NOMO-1 (cell line): ENCODE measurements at regions not wholly inside any gene's neighbourhood (a gene's known extent, or its start where the extent isn't known, plus 50 kb on each side); places are given as distances from the start of the nearest gene placed in this dataset.

Experiments
- DNase-seq, 2 experiments: peaks; one replicate each; lab custom pipeline; 2025; ENCODE audit not compliant: unreplicated experiment in 2 of 2; lab: John Stamatoyannopoulos, UW

- no peak for DNase-seq
Measured at GRCh38 chr6:106773996-106774629, 144.7 kb downstream of the QRSL1 start.

GRCh38 chr6:106773522-106773921 lies 144.1 kb downstream of the QRSL1 start:
- no peak for DNase-seq

DNA sequence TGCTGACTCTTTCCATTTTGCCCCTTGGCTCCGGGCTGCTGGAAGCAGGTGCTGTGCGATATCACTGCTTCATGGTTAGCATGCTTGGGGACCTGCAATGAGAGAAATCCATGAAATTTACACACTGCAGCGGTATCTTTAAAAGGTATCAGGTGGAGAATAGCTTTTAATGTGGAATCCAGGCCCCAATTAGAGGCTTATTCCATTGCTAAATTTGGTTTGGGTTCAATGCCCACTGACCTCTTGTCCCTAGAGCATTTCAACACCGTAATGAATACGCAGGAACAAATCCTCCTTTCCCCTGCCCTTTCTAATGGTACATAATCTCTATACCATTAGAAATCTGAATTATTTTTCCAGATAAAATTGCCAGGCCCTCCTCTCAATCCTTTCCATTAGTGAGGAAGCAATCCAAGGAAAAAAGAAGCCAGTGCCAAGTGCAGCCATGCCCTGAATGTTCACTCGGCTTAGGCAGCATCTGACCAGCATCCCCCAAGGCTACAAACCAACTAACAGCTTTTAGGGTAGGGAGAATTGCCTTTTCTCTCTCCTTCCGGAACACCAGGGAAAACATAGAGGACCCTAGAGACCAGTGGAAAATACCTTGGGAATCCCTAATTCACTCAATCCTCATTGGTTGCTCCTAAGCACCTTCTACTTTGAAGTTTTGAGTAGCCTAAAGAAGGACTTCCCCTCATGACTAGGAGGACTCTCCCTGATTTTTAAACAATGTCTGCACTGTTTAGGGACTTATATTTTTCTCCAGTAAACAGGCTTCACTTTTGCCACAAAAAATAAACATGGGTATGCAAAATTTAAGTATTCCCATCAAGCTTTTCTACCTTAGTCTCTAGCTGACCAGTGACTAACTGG lies 143.1 kb downstream of the QRSL1 start:
- DNase-seq, result no peak

DNA sequence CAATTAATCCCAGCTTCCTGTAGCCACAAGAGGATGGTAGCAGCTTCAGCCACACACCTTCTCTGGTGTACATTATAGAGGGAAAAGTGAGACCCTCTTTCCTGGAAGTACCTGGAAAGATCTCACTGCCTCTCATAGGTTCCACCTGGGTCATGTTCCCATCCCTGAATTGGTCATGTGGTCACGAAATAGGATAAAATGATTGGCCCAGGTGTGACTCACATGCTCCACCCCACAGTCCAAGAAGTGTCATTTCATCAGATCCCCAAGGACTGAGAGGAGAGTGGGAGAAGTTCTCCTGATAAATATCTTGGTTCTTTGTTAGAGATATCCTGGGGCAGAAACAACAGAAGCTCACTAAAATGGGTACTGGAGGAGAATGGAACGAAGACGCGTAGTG lies 142.4 kb downstream of the QRSL1 start:
- no peak for DNase-seq

- DNase-seq, result no peak
Measured at GRCh38 chr6:106770663-106771062, 141.3 kb downstream of the QRSL1 start.

GRCh38 chr6:106770081-106770480 lies 140.7 kb downstream of the QRSL1 start:
- DNase-seq, result no peak

- no peak for DNase-seq
Measured at GRCh38 chr6:106767271-106767670, 137.9 kb downstream of the QRSL1 start.

DNA sequence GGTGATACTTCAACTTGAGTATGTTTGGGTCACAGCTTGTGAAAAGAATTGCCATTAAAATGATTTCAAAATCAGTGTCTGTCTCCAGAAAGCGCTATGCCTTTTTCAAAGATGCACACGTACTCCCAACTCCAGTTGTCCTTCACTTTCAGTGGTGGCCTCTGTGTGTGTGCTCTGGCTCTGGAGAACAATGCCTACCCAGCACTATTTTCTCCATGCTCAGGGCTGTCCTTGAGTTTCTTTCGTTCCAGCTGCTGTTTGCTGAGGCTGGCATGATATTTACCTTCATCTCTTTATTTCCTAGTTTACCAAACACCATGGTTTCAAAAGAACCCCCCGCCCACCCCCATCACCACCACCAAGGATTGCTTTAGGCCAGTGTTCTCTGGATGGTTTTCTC lies 136.8 kb downstream of the QRSL1 start:
- no peak for DNase-seq

DNA sequence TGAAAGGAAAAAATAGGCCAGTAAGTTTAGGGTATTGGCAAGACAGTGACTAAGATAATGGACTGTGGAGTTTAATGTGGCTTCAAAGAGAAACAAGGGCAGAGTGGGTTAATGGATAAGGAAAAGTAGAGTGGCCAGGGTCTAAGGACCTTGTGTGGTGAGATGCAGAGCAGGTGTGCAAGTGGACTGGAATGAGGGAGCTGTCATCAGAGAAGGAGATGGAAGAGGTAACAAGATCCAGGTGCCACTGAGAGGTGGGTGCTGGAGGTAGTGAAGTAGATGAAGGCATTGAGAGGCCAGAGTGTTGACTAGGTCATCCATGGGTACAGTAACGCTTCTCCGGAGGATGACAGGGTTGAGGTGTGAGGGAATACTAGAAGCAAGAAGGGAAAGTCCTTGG lies 136.1 kb downstream of the QRSL1 start:
- no peak for DNase-seq

DNA sequence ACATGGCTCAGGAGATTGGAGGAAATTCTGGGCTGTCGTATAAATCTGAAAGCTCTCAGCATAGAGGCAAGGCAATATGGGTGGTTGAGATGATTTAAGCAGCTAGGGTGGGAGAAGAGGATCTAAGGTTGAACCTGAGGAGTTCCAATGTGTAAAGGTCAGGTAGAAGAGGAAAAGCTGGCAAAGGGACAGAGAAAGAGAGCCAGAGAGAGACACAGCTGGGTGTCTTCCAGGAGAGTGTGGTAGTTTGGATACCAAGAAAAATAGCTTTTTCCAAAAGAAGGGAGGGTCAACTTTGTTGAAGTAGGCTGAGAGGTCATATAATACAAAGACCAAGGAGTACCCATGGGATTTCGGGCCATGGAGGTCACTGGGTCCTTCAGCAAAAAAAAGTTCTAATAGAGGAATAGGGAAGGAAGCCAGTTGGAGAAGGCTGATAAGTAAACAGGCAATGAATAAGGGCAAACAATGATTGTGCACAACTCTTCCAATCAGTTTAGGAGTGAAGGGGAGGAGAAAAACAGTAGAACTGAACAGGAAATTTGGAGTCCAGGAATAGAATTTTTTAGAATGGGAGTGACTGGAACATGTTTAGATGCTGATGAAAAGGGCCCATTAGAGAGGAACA lies 135.1 kb downstream of the QRSL1 start:
- DNase-seq, result no peak

DNA sequence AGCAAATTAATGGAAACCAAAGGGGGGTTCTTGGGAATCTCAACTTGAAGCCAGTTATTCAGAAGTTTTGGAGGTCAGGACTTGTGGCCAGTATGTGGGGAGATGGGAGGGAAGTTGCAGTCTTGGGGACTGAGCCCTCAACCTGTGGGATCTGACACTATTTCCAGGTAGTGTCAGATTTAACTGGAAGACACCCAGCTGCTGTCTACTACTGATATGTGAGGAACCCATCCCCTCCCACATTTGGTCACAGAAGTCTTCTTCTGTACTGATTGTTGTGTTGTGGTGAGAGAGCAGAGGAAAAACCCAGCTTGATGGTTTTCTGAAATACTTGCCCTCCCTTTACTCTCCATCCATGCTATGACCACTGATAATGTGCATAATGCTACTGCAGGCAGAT lies 134.0 kb downstream of the QRSL1 start:
- no peak for DNase-seq

- DNase-seq, result no peak
Measured at GRCh38 chr6:106761160-106761559, 131.8 kb downstream of the QRSL1 start.

DNA sequence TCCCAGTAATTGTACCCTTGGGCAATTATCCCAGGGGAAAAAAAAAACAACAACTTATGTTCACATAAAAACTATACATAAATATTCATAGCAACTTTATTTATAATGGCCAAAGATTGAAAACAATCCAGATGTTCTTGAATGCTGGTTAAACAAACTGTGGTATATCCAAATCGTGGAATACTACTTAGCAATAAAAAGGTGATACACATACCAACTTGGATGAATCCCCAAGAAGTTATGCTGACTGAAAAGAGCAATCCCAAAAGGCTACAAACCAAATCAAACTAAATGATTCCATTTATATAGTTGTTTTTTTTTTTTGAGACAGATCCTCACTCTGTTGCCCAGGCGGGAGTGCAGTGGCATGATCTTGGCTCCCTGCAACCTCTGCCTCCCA lies 129.7 kb downstream of the QRSL1 start:
- DNase-seq, result no peak

GRCh38 chr6:106757722-106758467 lies 128.5 kb downstream of the QRSL1 start:
- no peak for DNase-seq

DNA sequence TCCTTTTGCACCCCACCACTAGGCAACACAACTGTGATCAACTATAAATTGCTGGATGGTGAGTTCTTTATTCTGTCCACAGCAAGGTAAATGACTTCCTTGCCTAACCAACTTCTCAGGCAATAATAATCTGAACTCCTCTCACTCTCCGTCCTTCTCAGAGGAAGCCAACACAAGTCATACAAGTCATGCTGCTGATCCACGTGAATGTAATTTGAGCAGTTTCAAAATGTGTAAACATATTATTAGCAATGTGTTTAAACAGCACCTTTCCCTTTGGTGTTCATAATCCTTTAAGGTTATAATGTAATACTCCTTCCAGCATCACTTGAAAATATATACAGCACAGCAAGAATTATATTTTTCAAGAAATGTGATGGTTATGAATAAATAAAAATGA lies 127.9 kb downstream of the QRSL1 start:
- no peak for DNase-seq

DNA sequence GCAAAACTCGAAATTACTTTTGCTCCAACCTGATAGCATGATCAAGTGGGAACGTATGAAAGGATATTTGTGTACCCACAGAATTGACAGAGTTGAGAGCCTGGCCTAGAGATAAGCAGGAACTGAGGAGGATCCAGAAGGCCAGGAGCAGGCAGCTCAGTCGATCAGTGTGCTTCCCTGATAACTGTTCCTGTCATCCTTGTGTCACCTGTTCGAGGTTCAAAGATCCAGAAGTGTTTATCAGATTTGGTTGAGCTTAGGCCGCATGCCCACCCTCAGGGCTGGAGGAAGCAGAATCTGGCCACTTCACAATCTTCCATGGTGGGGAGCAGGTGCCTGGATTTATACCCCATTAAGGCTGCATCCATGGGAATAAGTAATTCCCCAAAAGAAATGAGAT lies 124.8 kb downstream of the QRSL1 start:
- DNase-seq, result no peak

DNA sequence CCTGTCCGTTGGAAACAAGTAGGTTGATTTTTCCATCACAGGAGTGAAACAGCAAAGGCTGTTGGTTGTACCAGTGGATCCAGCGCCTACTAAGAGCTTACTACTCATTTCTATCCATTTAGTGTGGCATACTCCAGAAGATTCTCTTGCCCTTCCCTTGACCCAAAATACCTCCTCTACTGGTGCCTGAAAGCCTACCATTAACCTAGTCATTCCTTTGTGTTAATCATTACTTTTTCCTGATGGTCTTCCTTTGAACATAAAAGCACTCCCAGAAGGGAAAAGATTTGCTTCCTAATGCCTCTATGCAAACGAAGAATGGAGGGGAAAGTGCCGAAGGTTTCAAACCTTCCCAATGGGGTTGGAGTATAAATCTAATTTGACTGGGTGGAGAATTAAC lies 123.3 kb downstream of the QRSL1 start:
- no peak for DNase-seq

GRCh38 chr6:106751501-106752252 lies 122.3 kb downstream of the QRSL1 start:
- DNase-seq, result no peak

DNA sequence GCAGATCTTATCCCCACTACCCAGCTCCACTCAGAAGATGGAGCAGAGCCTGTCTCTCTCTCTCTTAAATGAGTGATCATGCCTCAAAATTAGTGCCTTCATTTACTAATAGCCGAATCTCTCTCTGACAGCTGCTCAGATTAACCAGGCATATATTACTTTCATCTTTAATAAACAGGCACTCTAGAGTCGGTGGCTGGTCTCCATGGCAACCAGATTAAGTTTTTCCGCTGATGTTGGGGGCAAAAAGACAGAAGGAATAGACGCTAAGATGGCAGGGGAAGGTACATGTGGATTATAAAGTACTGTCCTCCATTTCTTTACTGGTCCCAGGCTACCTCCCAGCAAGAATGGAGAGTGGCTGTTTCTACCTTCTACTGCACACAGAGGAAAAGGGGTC lies 121.6 kb downstream of the QRSL1 start:
- no peak for DNase-seq

DNA sequence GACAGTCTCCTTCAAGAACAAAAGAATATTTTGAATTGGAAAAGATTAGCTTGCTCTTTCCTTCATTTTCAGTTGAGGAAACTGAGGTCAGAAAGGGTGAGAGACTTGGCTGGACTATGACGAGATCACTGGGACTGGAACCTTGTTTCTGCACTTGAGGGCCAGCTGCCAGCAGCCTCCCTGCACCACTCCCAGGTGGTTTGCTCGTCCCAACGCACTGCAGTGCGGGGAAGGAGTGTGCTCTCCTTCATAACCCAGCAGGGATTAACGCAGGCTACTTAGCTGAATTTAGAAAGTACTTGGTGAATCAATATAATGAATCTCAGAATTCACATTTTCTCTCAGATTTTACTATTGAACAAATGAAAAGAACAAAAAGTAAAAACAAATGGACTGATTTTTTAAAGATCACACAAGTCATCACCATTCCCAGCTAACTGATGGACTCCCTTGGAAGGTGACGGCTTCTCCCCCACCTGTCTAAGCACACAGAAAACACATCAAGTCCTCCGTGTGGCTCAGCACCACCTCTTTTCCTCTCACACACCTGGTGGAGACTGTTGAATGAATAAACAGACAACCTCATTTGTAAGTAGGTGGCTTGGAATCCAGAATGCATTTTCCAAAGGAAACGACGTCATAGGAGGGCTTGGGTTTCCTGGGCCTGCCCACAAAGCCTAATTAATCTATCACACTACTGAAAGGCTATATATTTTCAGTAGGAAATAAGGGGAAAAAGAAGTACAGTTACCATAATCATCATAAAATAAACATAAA lies 121.0 kb downstream of the QRSL1 start:
- no peak for DNase-seq
